GM10266 (cell line): ENCODE measurements at regions not wholly inside any gene's neighbourhood (a gene's known extent, or its start where the extent isn't known, plus 50 kb on each side); places are given as distances from the start of the nearest gene placed in this dataset.
"Not testable (repeated sequence)": the region's sequence is repeated elsewhere in the genome, so short reads cannot be mapped to it uniquely, and the experiment has no call there.

Experiments used
- DNase-seq: peaks from one replicate; pipeline ENCODE4 v3.0.0; 2012; ENCODE audit errors: extremely low spot score
- TF ChIP-seq, protein P1 (sequence below): IDR thresholded peaks from 2 replicates; pipeline ENCODE4 v1.5.1; 2012; ENCODE audit warnings: mild to moderate bottlenecking, low read depth; ENCODE audit not compliant: control insufficient read depth, insufficient read depth; ENCODE audit errors: missing control alignments

DNA sequence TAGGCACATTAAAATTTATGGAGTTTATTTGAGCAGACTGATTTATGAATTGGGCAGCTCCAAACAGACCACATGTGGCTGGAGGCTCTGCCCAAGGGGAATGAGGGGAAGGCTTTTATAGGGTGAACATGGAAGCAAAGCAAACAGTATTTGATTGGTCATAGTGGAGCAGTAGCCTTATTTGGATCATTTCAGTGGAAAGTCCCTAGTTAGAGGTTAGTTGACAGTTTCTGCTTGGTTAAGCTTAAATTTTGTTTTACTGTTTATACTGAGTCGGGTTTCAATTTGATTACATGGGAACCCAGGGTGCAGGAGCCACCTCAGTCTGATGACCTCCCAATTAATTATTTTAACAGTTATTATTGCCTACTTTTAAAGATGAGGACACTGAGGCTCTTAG, 140.5 kb downstream of the NDFIP2 start:
- no peak for DNase-seq
- TF ChIP-seq, protein P1, sequence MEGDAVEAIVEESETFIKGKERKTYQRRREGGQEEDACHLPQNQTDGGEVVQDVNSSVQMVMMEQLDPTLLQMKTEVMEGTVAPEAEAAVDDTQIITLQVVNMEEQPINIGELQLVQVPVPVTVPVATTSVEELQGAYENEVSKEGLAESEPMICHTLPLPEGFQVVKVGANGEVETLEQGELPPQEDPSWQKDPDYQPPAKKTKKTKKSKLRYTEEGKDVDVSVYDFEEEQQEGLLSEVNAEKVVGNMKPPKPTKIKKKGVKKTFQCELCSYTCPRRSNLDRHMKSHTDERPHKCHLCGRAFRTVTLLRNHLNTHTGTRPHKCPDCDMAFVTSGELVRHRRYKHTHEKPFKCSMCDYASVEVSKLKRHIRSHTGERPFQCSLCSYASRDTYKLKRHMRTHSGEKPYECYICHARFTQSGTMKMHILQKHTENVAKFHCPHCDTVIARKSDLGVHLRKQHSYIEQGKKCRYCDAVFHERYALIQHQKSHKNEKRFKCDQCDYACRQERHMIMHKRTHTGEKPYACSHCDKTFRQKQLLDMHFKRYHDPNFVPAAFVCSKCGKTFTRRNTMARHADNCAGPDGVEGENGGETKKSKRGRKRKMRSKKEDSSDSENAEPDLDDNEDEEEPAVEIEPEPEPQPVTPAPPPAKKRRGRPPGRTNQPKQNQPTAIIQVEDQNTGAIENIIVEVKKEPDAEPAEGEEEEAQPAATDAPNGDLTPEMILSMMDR, result no peak

DNA sequence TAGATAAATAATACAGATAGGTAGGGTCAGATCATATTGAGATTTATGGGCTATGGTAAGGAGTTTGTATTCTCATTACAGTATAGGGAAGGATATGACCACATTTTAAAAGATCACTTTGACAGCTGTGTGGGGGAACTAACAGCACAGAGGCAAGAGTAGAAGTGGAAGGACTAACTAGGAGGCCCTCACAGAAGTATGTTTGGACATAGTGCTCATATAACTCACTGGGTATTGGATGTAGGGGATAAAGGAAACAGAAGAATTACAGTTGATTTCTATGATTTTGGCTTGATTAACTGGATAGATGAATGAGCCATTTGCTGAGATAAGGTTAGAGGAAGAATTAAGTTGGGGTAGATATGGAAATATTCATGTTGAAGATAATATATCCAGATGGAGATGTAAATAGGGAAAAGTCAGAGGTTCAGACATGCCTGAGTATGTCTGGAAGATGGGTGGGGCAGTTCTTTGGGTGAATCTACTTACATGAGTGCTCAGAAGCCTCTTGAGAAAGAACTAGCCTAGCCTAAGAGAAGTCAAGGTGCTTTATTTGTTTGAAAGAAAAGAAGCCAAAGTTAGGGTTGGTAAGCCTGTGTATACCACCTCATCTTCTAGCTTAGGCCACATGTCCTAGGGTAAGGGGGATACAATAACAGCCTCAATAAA, 133.4 kb downstream of the NDFIP2 start:
- TF ChIP-seq, protein P1, result no peak
- DNase-seq, result no peak

DNA sequence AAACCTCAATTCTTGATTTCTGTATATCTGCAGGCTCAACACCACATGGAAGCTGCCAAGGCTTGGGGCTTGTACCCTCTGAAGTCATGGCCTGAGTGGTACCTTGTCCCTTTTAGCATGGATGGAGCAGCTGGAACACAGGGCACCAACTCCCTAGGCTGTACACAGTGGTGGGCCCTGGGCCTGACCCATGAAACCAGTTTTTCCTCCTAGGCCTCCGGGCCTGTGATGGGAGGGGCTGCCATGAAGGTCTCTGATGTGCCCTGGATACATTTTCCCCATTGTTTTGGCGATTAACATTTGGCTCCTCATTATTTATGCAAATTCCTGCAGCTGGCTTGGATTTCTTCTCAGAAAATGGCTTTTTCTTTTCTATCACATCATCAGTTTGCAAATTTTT, 131.6 kb downstream of the NDFIP2 start:
- TF ChIP-seq, protein P1, result no peak
- DNase-seq, result no peak

DNA sequence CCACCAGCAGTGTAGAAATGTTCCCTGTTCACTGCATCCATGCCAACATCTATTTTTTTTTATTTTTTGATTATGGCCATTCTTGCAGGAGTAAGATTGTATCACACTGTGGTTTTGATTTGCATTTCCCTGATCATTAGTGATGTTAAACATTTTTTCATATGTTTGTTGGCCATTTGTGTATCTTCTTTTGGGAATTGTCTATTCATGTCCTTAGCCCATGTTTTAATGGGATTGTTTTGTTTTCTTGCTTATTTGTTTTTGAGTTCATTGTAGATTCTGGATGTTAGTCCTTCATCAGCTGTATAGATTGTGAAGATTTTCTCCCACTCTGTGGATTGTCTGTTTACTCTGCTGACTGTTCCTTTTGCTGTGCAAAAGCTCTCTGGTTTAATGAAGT, 126.9 kb downstream of the NDFIP2 start:
- DNase-seq, result not testable (repeated sequence)
